ENCODE measurements at regions not wholly inside any gene's neighbourhood (a gene's known extent, or its start where the extent isn't known, plus 50 kb on each side); places are given as distances from the start of the nearest gene placed in this dataset.

DNA sequence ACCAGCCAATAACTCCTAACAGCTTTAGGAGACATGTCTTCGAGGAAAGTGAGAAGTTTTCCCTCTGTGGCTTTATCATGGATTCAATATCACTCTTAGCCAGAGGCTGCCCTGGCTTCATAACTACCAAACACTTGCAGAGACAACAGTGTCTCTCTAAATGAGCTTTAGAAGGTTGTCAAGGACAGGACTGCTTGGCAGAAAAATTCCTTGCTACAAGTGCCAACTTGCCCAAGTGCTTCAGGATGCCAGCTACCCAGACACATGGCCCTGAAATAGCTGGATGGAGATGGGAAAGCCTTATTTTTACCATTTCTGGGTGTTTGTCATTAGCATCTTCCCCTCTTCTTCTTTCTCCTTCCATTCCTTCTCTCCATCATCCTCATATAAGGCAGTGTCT lies 137.1 kb upstream of the MDFIC start:
- H3K9me3 ChIP-seq: no peaks in the 10 kb centered on the region
- intact Hi-C loops (cut with DNase I): no loop called here
- WGBS: 35% methylated on average over 1 of the region's 1 CpG
- H3K4me1 ChIP-seq (replicated peaks): no peaks in the 10 kb centered on the region
- no peaks in the 10 kb centered on the region for H3K36me3 ChIP-seq
- no peaks in the 10 kb centered on the region for H3K27me3 ChIP-seq (replicated peaks; ENCODE audit: insufficient read depth)
- H3K4me3 ChIP-seq: no peak overlapping the region
- no peak for DNase-seq (ENCODE audit: low spot score)
- TF ChIP-seq POLR2AphosphoS5 (IDR thresholded peaks at IDR 0.05) (no peak), POLR2A (IDR thresholded peaks at IDR 0.05) (no peak)
- TF ChIP-seq, protein P1, sequence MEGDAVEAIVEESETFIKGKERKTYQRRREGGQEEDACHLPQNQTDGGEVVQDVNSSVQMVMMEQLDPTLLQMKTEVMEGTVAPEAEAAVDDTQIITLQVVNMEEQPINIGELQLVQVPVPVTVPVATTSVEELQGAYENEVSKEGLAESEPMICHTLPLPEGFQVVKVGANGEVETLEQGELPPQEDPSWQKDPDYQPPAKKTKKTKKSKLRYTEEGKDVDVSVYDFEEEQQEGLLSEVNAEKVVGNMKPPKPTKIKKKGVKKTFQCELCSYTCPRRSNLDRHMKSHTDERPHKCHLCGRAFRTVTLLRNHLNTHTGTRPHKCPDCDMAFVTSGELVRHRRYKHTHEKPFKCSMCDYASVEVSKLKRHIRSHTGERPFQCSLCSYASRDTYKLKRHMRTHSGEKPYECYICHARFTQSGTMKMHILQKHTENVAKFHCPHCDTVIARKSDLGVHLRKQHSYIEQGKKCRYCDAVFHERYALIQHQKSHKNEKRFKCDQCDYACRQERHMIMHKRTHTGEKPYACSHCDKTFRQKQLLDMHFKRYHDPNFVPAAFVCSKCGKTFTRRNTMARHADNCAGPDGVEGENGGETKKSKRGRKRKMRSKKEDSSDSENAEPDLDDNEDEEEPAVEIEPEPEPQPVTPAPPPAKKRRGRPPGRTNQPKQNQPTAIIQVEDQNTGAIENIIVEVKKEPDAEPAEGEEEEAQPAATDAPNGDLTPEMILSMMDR (IDR thresholded peaks at IDR 0.05): no peak
- no peak overlapping the region for H3K27ac ChIP-seq

DNA sequence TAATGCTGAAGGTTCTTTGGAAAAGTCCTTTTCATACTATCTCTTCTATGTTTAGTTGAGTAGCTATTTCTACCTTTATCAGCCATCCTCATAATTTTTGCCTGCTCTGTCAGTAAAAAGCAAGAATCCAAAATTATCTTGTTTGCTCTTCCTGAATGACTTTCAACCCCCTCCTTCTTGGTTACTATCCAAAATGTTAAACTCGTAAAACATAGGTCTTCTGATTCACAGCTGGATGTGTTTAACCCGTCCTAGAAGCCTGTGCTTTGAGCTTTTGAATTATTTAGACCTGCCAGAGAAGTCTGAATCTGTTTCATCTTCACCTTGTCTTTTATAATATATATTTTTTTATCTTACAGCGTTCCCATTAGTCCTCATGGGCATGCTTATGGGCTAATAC lies 136.4 kb upstream of the MDFIC start:
- no peak for DNase-seq (ENCODE audit: low spot score)
- Histone ChIP-seq H3K4me3 (no peak overlapping the region), H3K4me1 (replicated peaks) (no peaks in the 10 kb centered on the region), H3K27me3 (replicated peaks; ENCODE audit: insufficient read depth) (no peaks in the 10 kb centered on the region), H3K9me3 (no peaks in the 10 kb centered on the region), H3K36me3 (no peaks in the 10 kb centered on the region), H3K27ac (no peak overlapping the region)
- no peak for TF ChIP-seq POLR2AphosphoS5 (IDR thresholded peaks at IDR 0.05)
- TF ChIP-seq POLR2A (IDR thresholded peaks at IDR 0.05): no peak
- TF ChIP-seq, protein P1 (IDR thresholded peaks at IDR 0.05): no peak
- WGBS: 29% methylated on average over 3 of the region's 3 CpGs
- intact Hi-C loops (cut with DNase I): no loop called here

DNA sequence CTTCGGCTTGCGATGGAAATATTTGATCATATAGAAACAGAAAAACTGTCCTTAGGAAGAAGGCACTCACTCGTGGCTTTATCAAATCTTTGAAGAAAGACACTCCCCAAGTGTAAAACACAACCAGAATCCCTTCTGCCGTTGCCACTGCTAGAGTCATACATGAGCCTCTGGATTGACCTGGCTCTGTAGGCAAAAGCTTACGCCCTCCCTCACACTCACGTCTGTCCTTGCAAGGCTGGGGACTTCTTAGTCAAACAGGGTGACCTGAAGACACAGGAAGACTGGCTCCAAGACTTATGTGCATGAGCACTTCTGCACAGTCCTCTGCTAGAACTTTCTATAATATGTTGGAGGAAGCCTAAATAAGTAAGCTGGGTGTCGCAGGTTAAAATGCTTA lies 135.4 kb upstream of the MDFIC start:
- 84% methylated on average over 7 of the region's 7 CpGs for WGBS
- Histone ChIP-seq H3K27ac (no peak overlapping the region), H3K4me1 (replicated peaks) (no peaks in the 10 kb centered on the region), H3K9me3 (no peaks in the 10 kb centered on the region), H3K36me3 (no peaks in the 10 kb centered on the region), H3K27me3 (replicated peaks; ENCODE audit: insufficient read depth) (no peaks in the 10 kb centered on the region), H3K4me3 (no peak overlapping the region)
- no peak for DNase-seq (ENCODE audit: low spot score)
- no peak for TF ChIP-seq POLR2AphosphoS5 (IDR thresholded peaks at IDR 0.05)
- TF ChIP-seq, protein P1 (IDR thresholded peaks at IDR 0.05): no peak
- TF ChIP-seq POLR2A (IDR thresholded peaks at IDR 0.05): no peak
- intact Hi-C loops (cut with DNase I): no loop called here

DNA sequence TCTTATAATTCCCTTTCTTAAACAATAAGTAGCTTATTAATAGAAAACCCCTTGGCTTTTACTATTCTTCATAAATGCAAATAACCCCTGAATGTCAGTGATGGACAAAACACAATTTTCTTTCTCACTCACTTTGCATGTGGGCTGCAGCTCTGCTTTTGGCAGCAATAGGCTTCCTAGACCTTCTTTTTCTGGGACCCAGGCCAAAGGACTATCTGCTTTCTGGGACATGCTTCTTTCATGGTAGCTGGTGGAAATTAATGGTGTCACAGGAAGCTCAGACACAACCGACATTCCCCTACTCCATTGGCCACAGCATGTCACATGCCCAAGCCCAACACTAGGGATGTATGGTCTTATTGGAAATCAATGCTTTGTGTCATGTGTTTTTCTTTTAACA lies 134.3 kb upstream of the MDFIC start:
- intact Hi-C loops (cut with DNase I): no loop called here
- no peaks in the 10 kb centered on the region for H3K9me3 ChIP-seq
- 95% methylated on average over 1 of the region's 1 CpG for WGBS
- no peaks in the 10 kb centered on the region for H3K36me3 ChIP-seq
- no peak overlapping the region for H3K4me3 ChIP-seq
- H3K27me3 ChIP-seq (replicated peaks; ENCODE audit: insufficient read depth): no peaks in the 10 kb centered on the region
- no peaks in the 10 kb centered on the region for H3K4me1 ChIP-seq (replicated peaks)
- DNase-seq (ENCODE audit: low spot score): no peak
- TF ChIP-seq POLR2AphosphoS5 (IDR thresholded peaks at IDR 0.05): no peak
- TF ChIP-seq, protein P1 (IDR thresholded peaks at IDR 0.05): no peak
- no peak for TF ChIP-seq POLR2A (IDR thresholded peaks at IDR 0.05)
- no peak overlapping the region for H3K27ac ChIP-seq

DNA sequence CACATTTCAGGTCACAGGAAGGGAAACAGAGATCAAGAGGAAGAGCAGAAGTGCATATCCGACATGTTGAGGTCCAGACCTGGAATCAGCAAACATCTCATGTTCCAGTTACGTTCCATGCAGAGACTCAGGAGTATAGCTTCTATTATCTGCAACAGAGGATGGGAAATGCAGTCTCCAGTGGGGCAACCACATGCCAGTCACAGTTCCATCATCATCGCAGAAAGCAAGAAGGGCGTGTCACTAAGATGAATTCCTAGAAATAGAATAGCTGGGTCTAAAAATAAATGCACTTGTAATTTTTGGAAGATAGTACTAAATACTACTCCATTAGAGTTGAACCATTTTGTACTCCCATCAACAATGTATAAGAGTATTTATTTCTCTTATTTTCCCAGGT lies 133.2 kb upstream of the MDFIC start:
- intact Hi-C loops (cut with DNase I): no loop called here
- TF ChIP-seq POLR2AphosphoS5 (IDR thresholded peaks at IDR 0.05) (no peak), POLR2A (IDR thresholded peaks at IDR 0.05) (no peak)
- TF ChIP-seq, protein P1 (IDR thresholded peaks at IDR 0.05): no peak
- Histone ChIP-seq H3K27ac (no peak overlapping the region), H3K9me3 (no peaks in the 10 kb centered on the region), H3K4me1 (replicated peaks) (no peaks in the 10 kb centered on the region), H3K4me3 (no peak overlapping the region), H3K36me3 (no peaks in the 10 kb centered on the region), H3K27me3 (replicated peaks; ENCODE audit: insufficient read depth) (no peaks in the 10 kb centered on the region)
- DNase-seq (ENCODE audit: low spot score): no peak
- 97% methylated on average over 4 of the region's 4 CpGs for WGBS

Measured in prostate gland (tissue), 2 donors.